ENCODE measurements at regions not wholly inside any gene's neighbourhood (a gene's known extent, or its start where the extent isn't known, plus 50 kb on each side); places are given as distances from the start of the nearest gene placed in this dataset.

DNA sequence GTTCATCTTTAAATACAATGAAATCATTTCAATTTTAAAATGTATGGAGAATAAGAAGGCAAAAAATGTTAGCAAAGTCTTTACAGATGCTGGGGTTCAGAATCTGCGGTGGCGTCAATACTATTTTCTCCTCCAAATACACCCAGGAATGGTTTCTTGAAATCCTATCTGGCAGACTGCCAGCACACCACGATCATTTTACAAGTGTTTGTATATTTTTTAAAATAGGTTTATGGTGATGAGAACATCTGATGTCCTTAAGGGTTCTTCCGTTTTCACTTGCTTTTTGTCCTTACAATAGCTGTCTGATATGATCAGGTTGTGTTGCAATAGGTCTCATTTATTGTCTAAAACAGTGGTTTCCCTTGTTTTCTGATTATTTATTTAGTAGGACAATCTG, 89.6 kb downstream of the CMPK2 start:
- no peaks in the 10 kb centered on the region for H3K9me3 ChIP-seq (ENCODE audit: control insufficient read depth, low read length, poor library complexity, severe bottlenecking)
- H3K27me3 Mint-ChIP-seq: peaks cover 48% of the 10 kb centered on the region
- ATAC-seq (no peak), DNase-seq (no peak)
- peaks cover 8% of the 10 kb centered on the region for H3K4me1 Mint-ChIP-seq
- no peak overlapping the region for H3K4me3 Mint-ChIP-seq
- peaks cover 3% of the 10 kb centered on the region for H3K36me3 Mint-ChIP-seq (ENCODE audit: low read depth)
- no peak overlapping the region for H3K27ac Mint-ChIP-seq

DNA sequence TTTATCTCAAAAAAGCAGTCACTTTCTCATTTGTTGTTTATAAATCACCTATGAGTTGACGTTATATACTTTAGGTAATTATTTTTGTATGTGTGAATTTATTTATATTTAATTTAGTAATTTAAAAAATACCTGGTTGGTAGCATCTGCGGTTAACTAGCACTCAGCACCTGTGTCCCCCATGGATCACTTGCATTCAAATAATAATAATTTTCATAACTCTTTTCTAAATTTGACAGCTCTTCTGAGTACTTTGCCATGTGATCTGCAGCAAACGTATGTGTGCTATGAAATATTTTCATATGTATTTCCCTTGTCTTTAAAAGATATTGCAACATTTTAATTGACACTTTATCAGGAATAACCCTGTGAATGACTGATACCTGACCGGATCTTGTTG, 88.1 kb downstream of the CMPK2 start:
- peaks cover 13% of the 10 kb centered on the region for H3K4me1 Mint-ChIP-seq
- ATAC-seq (no peak), DNase-seq (no peak)
- H3K9me3 ChIP-seq (ENCODE audit: control insufficient read depth, low read length, poor library complexity, severe bottlenecking): no peaks in the 10 kb centered on the region
- no peak overlapping the region for H3K4me3 Mint-ChIP-seq
- H3K27me3 Mint-ChIP-seq: peaks cover 39% of the 10 kb centered on the region
- no peak overlapping the region for H3K27ac Mint-ChIP-seq
- peaks cover 3% of the 10 kb centered on the region for H3K36me3 Mint-ChIP-seq (ENCODE audit: low read depth)

- peaks cover 12% of the 10 kb centered on the region for H3K27me3 Mint-ChIP-seq
- peak overlapping the region; percentile 33 for H3K4me3 Mint-ChIP-seq
- H3K4me1 Mint-ChIP-seq: peaks cover 7% of the 10 kb centered on the region
- no peak overlapping the region for H3K27ac Mint-ChIP-seq
- no peaks in the 10 kb centered on the region for H3K9me3 ChIP-seq (ENCODE audit: control insufficient read depth, low read length, poor library complexity, severe bottlenecking)
- H3K36me3 Mint-ChIP-seq (ENCODE audit: low read depth): no peaks in the 10 kb centered on the region
- DNase-seq: no peak
- ATAC-seq: no peak
Measured at GRCh38 chr2:6780765-6781274, 84.9 kb downstream of the CMPK2 start.

DNA sequence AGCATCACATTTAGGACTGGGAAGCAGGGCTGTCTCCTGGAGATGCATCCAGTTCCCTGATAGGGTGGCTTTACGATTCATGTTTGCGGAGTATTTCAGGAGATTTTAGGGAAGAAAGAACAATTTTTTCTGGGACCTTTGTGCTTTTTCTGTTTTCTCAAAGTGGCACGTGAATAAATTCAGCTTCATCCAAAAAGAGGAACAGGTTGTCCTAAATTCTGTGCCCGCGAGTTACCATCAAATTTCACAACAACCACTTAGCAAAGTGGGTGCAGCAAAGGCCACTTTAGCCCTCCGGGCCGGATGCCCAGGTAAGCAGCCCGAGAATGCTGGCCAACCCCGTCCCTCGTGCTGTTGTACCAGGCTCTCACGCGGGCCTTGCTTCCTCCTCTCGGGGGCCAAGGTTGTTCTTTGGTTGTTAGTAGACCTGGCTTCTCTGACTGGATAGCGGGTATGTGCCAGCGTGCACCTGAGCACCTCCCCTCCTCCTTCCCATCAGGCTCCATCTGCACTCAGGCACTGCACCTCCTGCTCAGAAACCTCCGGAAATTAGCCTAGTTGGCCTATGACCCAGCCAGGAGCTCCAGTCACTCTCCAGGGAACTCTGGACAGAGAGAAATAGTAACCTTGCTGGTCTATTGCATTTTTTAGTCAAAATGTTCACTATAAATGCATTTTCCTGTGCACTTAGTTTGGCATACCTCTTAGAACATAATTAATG, 83.0 kb downstream of the CMPK2 start:
- no peak for DNase-seq
- Mint-ChIP-seq H3K27ac (no peak overlapping the region), H3K36me3 (ENCODE audit: low read depth) (peaks cover 3% of the 10 kb centered on the region), H3K4me3 (no peak overlapping the region), H3K4me1 (peaks cover 7% of the 10 kb centered on the region), H3K27me3 (peaks cover 16% of the 10 kb centered on the region)
- no peak for ATAC-seq
- no peaks in the 10 kb centered on the region for H3K9me3 ChIP-seq (ENCODE audit: control insufficient read depth, low read length, poor library complexity, severe bottlenecking)

- ATAC-seq: no peak
- no peak overlapping the region for H3K27ac Mint-ChIP-seq
- H3K27me3 Mint-ChIP-seq: peaks cover 10% of the 10 kb centered on the region
Measured at GRCh38 chr2:6783238-6783614, 82.5 kb downstream of the CMPK2 start.

GRCh38 chr2:6784291-6784690, 81.4 kb downstream of the CMPK2 start:
- no peak overlapping the region for H3K4me3 Mint-ChIP-seq
- no peak for ATAC-seq
- H3K9me3 ChIP-seq (ENCODE audit: control insufficient read depth, low read length, poor library complexity, severe bottlenecking): no peaks in the 10 kb centered on the region
- H3K4me1 Mint-ChIP-seq: peaks cover 7% of the 10 kb centered on the region
- H3K27ac Mint-ChIP-seq: no peak overlapping the region
- DNase-seq: no peak
- H3K27me3 Mint-ChIP-seq: peaks cover 15% of the 10 kb centered on the region
- peaks cover 4% of the 10 kb centered on the region for H3K36me3 Mint-ChIP-seq (ENCODE audit: low read depth)

More at GRCh38 chr2:6783238-6783614, 82.5 kb downstream of the CMPK2 start:
- no peak for DNase-seq
- peaks cover 7% of the 10 kb centered on the region for H3K4me1 Mint-ChIP-seq
- no peak overlapping the region for H3K4me3 Mint-ChIP-seq
- H3K36me3 Mint-ChIP-seq (ENCODE audit: low read depth): peaks cover 3% of the 10 kb centered on the region
- H3K9me3 ChIP-seq (ENCODE audit: control insufficient read depth, low read length, poor library complexity, severe bottlenecking): no peaks in the 10 kb centered on the region

DNA sequence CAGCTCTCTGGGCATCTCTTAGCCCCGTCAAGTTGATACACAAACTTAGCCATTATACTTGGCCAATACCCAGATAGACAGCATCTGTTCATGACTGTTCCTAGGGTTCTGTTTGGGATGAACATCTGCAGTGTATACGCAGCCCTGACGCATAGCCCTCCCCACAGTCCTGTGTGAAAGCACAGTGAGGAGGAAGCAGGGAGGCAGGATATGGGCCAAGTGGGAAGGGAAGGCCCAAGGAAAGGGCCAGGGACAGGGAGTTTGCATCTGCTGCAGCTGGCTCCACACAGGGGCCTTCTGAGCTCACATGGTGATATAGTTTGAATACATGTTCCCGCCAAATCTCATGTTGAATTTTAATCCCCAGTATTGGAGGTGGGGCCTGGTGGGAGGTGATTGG, 80.2 kb downstream of the CMPK2 start:
- H3K4me1 Mint-ChIP-seq: peaks cover 7% of the 10 kb centered on the region
- H3K4me3 Mint-ChIP-seq: no peak overlapping the region
- no peak overlapping the region for H3K27ac Mint-ChIP-seq

GRCh38 chr2:6787376-6787775, 78.3 kb downstream of the CMPK2 start:
- Mint-ChIP-seq H3K27me3 (peaks cover 31% of the 10 kb centered on the region), H3K4me1 (no peaks in the 10 kb centered on the region), H3K27ac (no peak overlapping the region), H3K4me3 (no peak overlapping the region), H3K36me3 (ENCODE audit: low read depth) (peaks cover 4% of the 10 kb centered on the region)
- no peak for ATAC-seq
- DNase-seq: no peak
- H3K9me3 ChIP-seq (ENCODE audit: control insufficient read depth, low read length, poor library complexity, severe bottlenecking): no peaks in the 10 kb centered on the region

More for the DNA sequence above, 80.2 kb downstream of the CMPK2 start:
- no peak for ATAC-seq
- Mint-ChIP-seq H3K36me3 (ENCODE audit: low read depth) (peaks cover 4% of the 10 kb centered on the region), H3K27me3 (peaks cover 22% of the 10 kb centered on the region)
- no peak for DNase-seq
- H3K9me3 ChIP-seq (ENCODE audit: control insufficient read depth, low read length, poor library complexity, severe bottlenecking): no peaks in the 10 kb centered on the region

DNA sequence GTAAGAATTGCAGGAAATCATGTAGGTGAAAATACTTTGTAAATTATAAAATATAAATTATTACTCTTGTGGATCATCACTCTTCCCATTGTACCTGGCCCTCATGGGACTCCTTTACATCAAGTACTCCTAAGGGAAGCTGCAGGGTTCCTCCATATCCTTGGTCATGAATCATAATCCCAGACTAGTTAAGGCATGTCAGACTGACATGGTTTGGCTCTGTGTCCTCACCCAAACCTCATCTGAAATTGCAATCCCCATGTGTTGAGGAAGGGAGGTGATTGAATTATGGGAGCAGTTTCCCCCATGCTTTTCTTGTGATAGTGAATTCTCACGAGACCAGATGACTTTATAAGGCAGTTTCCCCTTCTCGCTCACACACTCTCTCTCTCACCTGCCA, 77.1 kb downstream of the CMPK2 start:
- no peaks in the 10 kb centered on the region for H3K9me3 ChIP-seq (ENCODE audit: control insufficient read depth, low read length, poor library complexity, severe bottlenecking)
- Mint-ChIP-seq H3K27ac (no peak overlapping the region), H3K27me3 (peaks cover 36% of the 10 kb centered on the region), H3K4me3 (no peak overlapping the region), H3K4me1 (no peaks in the 10 kb centered on the region), H3K36me3 (ENCODE audit: low read depth) (peaks cover 4% of the 10 kb centered on the region)
- DNase-seq: no peak
- no peak for ATAC-seq

DNA sequence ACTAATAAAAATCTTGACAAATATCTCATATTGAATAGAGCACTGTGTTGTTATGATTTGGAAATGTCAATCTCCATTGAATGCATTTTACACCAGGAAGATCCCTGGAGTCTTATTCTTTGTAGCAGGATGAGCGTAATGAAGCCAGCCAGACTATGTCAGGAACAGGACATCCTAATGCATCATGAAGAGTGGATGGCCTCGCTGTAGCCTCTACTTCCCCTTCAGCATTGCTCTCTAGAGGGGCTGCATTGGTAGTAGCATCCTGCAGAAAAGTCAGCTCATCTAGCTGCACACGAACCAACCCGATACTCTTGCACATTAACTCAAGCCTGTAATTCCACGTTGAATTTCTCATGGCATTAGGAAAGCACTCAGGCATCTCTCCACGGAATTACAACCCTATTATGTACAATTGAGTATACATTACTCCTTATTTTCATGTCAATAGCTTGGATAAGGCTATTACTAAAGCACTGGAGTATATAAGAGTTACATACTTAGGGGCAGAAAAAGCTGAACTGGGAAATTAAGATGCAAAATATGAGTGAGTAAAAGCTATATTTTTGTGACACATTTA, 76.1 kb downstream of the CMPK2 start:
- H3K27ac Mint-ChIP-seq: no peak overlapping the region
- H3K36me3 Mint-ChIP-seq (ENCODE audit: low read depth): peaks cover 4% of the 10 kb centered on the region
- no peaks in the 10 kb centered on the region for H3K9me3 ChIP-seq (ENCODE audit: control insufficient read depth, low read length, poor library complexity, severe bottlenecking)
- ATAC-seq (no peak), DNase-seq (no peak)
- H3K4me3 Mint-ChIP-seq: no peak overlapping the region
- H3K4me1 Mint-ChIP-seq: no peaks in the 10 kb centered on the region
- H3K27me3 Mint-ChIP-seq: peaks cover 42% of the 10 kb centered on the region

- DNase-seq (no peak), ATAC-seq (no peak)
- H3K9me3 ChIP-seq (ENCODE audit: control insufficient read depth, low read length, poor library complexity, severe bottlenecking): no peaks in the 10 kb centered on the region
- Mint-ChIP-seq H3K36me3 (ENCODE audit: low read depth) (peaks cover 2% of the 10 kb centered on the region), H3K4me1 (no peaks in the 10 kb centered on the region), H3K27me3 (peaks cover 52% of the 10 kb centered on the region), H3K27ac (no peak overlapping the region), H3K4me3 (no peak overlapping the region)
Measured at GRCh38 chr2:6791682-6792081, 74.0 kb downstream of the CMPK2 start.

DNA sequence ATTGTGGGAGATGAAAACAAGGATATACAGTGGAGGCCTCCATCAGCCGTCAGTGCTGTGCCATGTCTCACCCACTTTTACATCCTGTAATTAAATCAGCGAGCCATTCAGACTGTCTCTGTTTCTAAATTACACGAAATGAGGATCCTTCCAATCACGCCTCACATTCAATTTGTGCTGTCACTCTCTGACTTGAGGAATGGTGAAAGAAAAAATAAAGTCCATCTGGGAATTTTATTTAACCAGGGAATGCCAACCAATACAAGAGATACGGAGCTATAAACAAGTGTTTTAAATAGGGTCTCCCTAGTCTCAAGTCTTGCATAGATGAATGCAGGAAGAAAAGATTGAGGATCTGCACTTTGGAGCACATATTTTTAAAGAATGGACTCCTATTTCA, 72.8 kb downstream of the CMPK2 start:
- Mint-ChIP-seq H3K36me3 (ENCODE audit: low read depth) (peaks cover 2% of the 10 kb centered on the region), H3K4me1 (no peaks in the 10 kb centered on the region), H3K27ac (no peak overlapping the region), H3K4me3 (no peak overlapping the region), H3K27me3 (peaks cover 49% of the 10 kb centered on the region)
- no peaks in the 10 kb centered on the region for H3K9me3 ChIP-seq (ENCODE audit: control insufficient read depth, low read length, poor library complexity, severe bottlenecking)
- DNase-seq: no peak
- no peak for ATAC-seq

DNA sequence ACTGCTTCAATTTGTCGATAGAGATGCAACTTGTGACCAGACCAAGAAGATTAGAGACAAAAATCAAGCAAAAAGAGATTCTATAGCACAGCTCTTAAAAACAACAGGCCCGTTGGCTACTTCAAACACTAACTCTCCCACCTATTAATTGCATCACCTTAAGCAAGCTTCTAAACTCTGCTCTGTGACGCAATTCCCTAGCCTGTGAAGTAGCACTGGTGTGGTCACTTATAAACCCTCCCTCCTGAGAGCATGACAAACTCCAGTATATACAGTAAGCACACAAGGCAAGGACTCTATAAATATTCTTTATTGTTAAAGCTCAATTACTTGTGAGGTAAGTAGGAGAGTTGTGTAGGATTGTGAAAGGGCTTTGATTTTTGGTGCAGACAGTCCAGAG, 72.3 kb downstream of the CMPK2 start:
- no peak for ATAC-seq
- Mint-ChIP-seq H3K27ac (no peak overlapping the region), H3K4me3 (no peak overlapping the region), H3K4me1 (no peaks in the 10 kb centered on the region), H3K36me3 (ENCODE audit: low read depth) (peaks cover 2% of the 10 kb centered on the region), H3K27me3 (peaks cover 49% of the 10 kb centered on the region)
- no peaks in the 10 kb centered on the region for H3K9me3 ChIP-seq (ENCODE audit: control insufficient read depth, low read length, poor library complexity, severe bottlenecking)
- DNase-seq: no peak

- DNase-seq (no peak), ATAC-seq (no peak)
- Mint-ChIP-seq H3K4me1 (no peaks in the 10 kb centered on the region), H3K4me3 (no peak overlapping the region), H3K27ac (no peak overlapping the region), H3K27me3 (peaks cover 47% of the 10 kb centered on the region), H3K36me3 (ENCODE audit: low read depth) (peaks cover 2% of the 10 kb centered on the region)
- H3K9me3 ChIP-seq (ENCODE audit: control insufficient read depth, low read length, poor library complexity, severe bottlenecking): no peaks in the 10 kb centered on the region
Measured at GRCh38 chr2:6793913-6794312, 71.8 kb downstream of the CMPK2 start.
